GM19397 (cell line): ENCODE measurements at regions not wholly inside any gene's neighbourhood (a gene's known extent, or its start where the extent isn't known, plus 50 kb on each side); places are given as distances from the start of the nearest gene placed in this dataset.
A peak's percentile ranks its signal among the peaks of the same experiment; 100 is the strongest.
"Not testable (repeated sequence)": the region's sequence is repeated elsewhere in the genome, so short reads cannot be mapped to it uniquely, and the experiment has no call there.

Source experiments
- ATAC-seq: cut with Tn5 transposase; IDR thresholded peaks from one replicate; pipeline ENCODE4 v1.9.1; 2021; ENCODE audit warnings: mild to moderate bottlenecking, moderate library complexity; ENCODE audit not compliant: unreplicated experiment

GRCh38 chr3:159260049-159260662 is 458.3 kb downstream of the MFSD1 start:
- ATAC-seq = no peak

DNA sequence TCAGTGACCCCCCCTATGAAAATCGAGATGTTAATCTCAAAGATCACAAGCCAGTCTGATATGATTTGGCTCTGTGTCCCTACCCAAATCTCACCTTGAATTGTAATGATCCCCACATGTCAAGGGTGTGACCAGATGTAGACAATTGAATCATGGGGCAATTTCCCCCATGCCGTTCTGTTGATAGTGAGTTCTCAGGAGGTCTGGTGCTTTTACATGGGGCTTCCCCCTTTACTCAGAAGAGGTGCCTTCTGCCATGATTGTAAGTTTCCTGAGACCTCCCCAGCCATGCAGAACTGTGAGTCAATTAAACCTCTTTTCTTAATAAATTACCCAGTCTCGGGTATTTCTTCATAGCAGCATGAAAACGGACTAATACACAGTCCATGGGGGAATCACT is 459.5 kb downstream of the MFSD1 start:
- ATAC-seq = not testable (repeated sequence)

DNA sequence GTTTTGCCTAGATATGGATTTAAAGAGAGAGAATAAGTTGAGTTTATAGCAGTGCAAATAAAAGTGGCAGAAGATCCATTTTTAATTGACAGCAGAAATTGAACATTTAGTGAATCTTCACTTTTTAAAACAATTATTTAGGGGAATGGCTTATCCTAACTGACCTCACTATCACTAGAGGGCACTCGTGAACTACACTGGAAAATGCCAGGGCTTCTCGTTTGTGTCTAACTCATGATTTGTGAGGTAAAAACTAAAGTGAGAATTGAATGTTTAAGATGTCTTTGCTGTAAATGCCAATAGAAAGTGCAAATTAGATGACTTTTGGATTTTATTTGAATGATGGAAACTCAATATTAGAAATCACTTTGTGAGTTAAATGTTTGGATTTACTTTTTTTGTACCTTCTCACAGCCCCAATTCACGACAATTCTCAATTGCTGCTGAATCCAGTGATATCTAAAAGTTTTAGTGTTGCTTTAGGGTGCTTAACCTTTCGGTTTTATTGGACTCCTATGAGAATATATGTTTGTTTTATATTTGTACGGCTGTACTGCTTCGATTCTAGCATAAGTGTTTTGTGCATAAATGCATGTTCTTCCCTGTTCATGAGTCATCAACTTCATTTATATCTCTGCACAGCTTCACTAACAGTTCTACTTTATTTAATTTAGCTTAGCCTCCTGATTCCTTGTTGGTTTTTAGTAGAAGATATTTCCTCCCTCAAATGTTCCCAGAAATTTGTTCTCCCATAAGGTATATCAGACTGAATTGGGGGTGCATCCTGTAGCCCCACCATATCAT is 462.1 kb downstream of the MFSD1 start:
- no peak for ATAC-seq

GRCh38 chr3:159265705-159266104 is 463.9 kb downstream of the MFSD1 start:
- ATAC-seq = no peak

GRCh38 chr3:159266779-159267178 is 464.9 kb downstream of the MFSD1 start:
- no peak for ATAC-seq

GRCh38 chr3:159271799-159272512 is 470.1 kb downstream of the MFSD1 start:
- ATAC-seq = no peak

- no peak for ATAC-seq
Observed at GRCh38 chr3:159273070-159273469, 471.2 kb downstream of the MFSD1 start.

DNA sequence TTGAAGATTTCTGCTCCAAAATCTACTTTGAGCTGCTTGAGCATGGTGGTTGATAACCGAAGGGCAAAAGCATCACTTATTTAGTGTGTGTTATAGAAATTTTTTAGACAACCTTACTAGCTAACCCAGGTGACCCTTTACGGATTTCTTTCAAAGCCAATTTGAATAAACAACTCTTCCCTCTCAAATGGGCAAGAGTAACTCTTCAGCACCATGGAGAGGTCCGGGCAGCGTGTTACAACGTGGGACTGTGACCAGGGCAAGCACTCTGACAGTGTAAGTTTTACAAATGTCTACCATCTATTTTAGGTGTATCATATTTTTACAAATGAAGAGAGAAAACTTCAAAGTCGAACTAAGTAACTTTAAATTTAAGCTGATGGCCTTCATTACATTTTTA is 471.8 kb downstream of the MFSD1 start:
- no peak for ATAC-seq

DNA sequence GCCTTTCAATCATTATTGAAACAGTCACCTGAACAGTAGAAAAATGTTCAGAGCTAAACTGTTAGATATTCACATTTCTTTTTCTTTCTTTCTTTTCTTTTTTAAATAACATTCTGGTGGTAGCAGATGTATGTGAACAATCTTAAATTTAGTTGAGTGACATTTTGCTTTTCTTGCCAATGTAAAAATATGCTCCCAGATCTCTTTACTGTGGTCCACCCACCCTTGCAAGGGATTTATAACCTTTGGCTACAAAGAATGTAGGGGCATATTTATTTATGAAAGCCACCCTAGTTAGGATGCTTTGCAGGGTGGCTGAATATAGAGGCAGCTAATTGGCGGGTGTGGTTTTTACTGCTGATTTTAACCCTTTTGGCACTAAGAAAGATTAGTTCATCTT is 473.9 kb downstream of the MFSD1 start:
- ATAC-seq = no peak

DNA sequence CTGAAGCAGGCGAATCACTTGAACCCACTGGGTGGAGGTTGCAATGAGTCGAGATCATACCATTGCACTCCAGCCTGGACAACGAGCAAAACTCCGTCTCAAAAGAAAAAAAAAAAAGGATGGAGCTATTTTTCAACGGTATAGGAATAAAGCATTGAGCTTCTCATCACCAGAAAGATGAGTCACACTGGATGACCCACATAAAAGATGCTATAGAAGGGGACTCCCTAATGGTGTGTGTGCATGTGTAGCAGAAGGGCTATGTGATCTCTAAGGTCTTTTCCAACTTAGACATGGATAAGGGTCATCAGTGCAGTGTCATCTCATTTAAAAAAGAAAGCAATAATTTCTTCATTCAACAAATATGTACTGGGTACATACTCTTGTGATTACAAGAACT is 476.0 kb downstream of the MFSD1 start:
- no peak for ATAC-seq

- ATAC-seq = no peak
Observed at GRCh38 chr3:159280386-159281191, 478.7 kb downstream of the MFSD1 start.

DNA sequence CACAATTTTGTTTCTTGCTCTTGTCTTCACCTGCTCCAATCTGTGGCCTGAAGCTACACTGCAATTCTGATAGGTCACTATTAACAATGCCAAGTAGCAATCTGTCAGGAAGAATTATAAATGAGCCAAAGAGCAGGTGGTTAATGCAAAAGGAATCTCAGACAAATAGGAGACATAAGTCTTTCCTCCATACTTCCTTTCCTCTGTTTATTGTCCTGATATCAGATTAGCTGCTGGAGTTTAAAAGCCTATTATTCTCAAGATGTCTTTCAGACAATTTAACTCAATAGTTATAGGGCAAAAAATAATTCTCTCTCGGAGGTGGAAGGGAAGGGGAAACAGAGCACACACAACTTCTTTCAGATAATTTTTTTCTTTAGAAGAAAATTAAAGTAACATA is 491.6 kb downstream of the MFSD1 start:
- ATAC-seq = no peak

GRCh38 chr3:159301961-159302360 is 500.1 kb downstream of the MFSD1 start:
- no peak for ATAC-seq

DNA sequence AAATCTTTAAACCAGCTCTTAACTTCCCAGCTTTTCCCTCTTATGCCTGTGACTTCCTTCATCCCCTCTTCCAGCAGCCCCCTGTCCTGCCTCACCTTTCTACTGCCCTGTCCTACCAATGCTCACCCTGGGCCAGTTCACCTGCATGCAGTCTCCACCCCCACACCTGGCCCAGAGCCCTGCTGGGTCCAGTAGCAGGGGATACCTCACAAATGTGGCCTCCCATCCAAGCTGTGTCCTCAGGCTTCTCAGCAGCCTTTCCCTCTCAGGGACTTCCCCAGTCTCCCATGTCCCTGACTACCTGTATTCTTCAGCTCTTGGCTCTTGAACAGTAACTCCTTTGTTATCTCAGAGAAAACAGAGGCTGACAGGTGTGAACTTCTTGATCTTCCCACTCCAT is 503.2 kb downstream of the MFSD1 start:
- no peak for ATAC-seq

- not testable (repeated sequence) for ATAC-seq
Observed at GRCh38 chr3:159316706-159317105, 514.9 kb downstream of the MFSD1 start.

- ATAC-seq = no peak
Observed at GRCh38 chr3:159319156-159319555, 517.3 kb downstream of the MFSD1 start.

- peak; percentile 69 for ATAC-seq
Observed at GRCh38 chr3:159322322-159322939, 520.6 kb downstream of the MFSD1 start.

GRCh38 chr3:159323848-159324247 is 522.0 kb downstream of the MFSD1 start:
- no peak for ATAC-seq

GRCh38 chr3:159326998-159327397 is 525.1 kb downstream of the MFSD1 start:
- ATAC-seq = no peak

DNA sequence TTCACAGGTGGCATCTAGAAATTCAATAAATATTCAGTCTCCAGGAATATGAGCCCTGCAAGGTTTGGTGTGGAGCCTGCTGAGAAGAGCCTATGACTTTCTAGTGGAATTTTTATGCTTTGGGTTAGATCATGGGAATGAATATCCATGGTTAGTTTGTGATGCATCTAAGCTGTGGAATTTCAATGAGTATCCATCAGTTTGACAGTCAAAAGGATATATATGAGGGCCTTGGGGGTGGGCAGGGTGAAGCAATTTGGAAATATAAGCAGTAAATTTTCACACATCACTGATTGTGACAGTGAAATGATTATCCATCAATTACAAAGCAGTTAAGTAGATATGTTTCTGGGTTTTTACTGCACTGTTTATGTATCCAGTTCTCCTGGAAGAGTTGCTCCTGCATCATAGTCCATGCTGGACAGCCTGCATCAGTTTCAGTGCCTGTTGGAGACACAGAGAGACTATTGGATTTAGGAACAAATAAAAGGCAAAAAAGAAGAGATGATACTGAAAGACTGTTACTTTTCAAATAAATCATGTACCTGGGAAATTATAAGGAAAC is 530.8 kb downstream of the MFSD1 start:
- ATAC-seq = no peak
